ENCODE measurements at regions not wholly inside any gene's neighbourhood (a gene's known extent, or its start where the extent isn't known, plus 50 kb on each side); places are given as distances from the start of the nearest gene placed in this dataset.

DNA sequence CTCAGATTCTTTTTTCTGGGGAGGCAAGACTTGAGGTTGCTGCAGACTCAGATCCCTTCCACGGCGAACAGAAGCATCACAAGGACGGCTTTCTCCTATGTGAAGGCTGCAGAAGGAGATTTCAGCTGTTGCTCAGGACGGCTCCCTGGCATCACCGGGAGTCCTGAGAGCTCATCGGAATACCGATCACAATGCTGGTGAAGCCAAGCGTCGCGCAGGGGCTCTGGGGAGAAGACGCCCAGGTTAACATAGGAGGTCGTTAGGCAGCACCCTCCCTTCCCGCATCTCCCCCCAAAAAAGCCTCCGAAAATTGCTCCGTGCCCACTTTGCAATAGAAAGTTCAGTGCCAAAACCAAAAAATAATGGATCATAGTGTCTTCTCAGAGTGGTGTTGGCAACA lies 127.2 kb upstream of the TMEM132D start:
- TF ChIP-seq REST (IDR thresholded peaks at IDR 0.05; ENCODE audit: low read depth, low read length) (no peak), SMC3 (IDR thresholded peaks at IDR 0.05; ENCODE audit: low read depth, low read length) (no peak), FOXM1 (IDR thresholded peaks at IDR 0.05; ENCODE audit: low read depth) (no peak), RCOR1 (IDR thresholded peaks at IDR 0.05; ENCODE audit: low read length) (no peak), SIN3A (IDR thresholded peaks at IDR 0.05; ENCODE audit: borderline replicate concordance, low read depth, low read length) (no peak), RFX5 (IDR thresholded peaks at IDR 0.05; ENCODE audit: low read length) (no peak), YY1 (IDR thresholded peaks at IDR 0.05; ENCODE audit: low read depth) (no peak), TAF1 (IDR thresholded peaks at IDR 0.05; ENCODE audit: borderline replicate concordance, low read depth, low read length) (no peak), EP300 (IDR thresholded peaks at IDR 0.05; ENCODE audit: borderline replicate concordance in 1 of 2, low read depth in 1 of 2, low read length in 1 of 2) (no peak), ELF1 (IDR thresholded peaks at IDR 0.05) (no peak), NFIC (IDR thresholded peaks at IDR 0.05; ENCODE audit: borderline replicate concordance) (no peak), JUND (IDR thresholded peaks at IDR 0.05) (no peak)
- TF ChIP-seq, protein P1, sequence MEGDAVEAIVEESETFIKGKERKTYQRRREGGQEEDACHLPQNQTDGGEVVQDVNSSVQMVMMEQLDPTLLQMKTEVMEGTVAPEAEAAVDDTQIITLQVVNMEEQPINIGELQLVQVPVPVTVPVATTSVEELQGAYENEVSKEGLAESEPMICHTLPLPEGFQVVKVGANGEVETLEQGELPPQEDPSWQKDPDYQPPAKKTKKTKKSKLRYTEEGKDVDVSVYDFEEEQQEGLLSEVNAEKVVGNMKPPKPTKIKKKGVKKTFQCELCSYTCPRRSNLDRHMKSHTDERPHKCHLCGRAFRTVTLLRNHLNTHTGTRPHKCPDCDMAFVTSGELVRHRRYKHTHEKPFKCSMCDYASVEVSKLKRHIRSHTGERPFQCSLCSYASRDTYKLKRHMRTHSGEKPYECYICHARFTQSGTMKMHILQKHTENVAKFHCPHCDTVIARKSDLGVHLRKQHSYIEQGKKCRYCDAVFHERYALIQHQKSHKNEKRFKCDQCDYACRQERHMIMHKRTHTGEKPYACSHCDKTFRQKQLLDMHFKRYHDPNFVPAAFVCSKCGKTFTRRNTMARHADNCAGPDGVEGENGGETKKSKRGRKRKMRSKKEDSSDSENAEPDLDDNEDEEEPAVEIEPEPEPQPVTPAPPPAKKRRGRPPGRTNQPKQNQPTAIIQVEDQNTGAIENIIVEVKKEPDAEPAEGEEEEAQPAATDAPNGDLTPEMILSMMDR (IDR thresholded peaks at IDR 0.05) = no peak
- TF ChIP-seq, protein P2, sequence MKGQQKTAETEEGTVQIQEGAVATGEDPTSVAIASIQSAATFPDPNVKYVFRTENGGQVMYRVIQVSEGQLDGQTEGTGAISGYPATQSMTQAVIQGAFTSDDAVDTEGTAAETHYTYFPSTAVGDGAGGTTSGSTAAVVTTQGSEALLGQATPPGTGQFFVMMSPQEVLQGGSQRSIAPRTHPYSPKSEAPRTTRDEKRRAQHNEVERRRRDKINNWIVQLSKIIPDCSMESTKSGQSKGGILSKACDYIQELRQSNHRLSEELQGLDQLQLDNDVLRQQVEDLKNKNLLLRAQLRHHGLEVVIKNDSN (IDR thresholded peaks at IDR 0.05; ENCODE audit: borderline replicate concordance, low read depth) = no peak

Data from SK-N-SH (cell line).